PC-3 (cell line): ENCODE measurements at regions not wholly inside any gene's neighbourhood (a gene's known extent, or its start where the extent isn't known, plus 50 kb on each side); places are given as distances from the start of the nearest gene placed in this dataset.

Experiments
- ATAC-seq: fragments of 200-7000 bp; cut with Tn5 transposase; 2 replicates; pipeline ENCODE4 v1.9.1; 2020; ENCODE audit warnings: mild to moderate bottlenecking, moderate library complexity
- BruUV-seq: library from RNA; stranded (reverse); fragments of 400-500 nt; replicated peaks from 2 replicates; lab custom pipeline; 2021; lab: Mats Ljungman, UMichigan
- CTCF ChIA-PET: fragments of 300-600 bp; sonication (Branson Sonifier 250); formaldehyde crosslinking; loops from one replicate; lab custom pipeline; 2022; ENCODE audit warnings: antibody characterized with exemption; lab: Charles Lee
- POLR2A ChIA-PET: fragments of 300-600 bp; sonication (Branson Sonifier 250); formaldehyde crosslinking; loops from one replicate; lab custom pipeline; 2022; ENCODE audit warnings: antibody characterized with exemption; ENCODE audit not compliant: unreplicated experiment; lab: Charles Lee
- DNase-seq: peaks from one replicate; pipeline ENCODE4 v3.0.0-alpha.2; 2015
- H2AFZ ChIP-seq: fragments of 300-600 bp; sonication (generic); 2 replicates; pipeline ENCODE4 v1.6.0; 2016; ENCODE audit warnings: antibody characterized with exemption, low read length
- H3F3A ChIP-seq: fragments of 300-600 bp; sonication (generic); one replicate; pipeline ENCODE4 v1.6.0; 2017; ENCODE audit warnings: antibody characterized with exemption, low read length, control low read depth, mild to moderate bottlenecking; ENCODE audit not compliant: unreplicated experiment
- H3K27ac ChIP-seq: fragments of 300-600 bp; sonication (generic); 2 replicates; pipeline ENCODE4 v1.5.1; 2016; ENCODE audit warnings: mild to moderate bottlenecking, low read length
- H3K27me3 ChIP-seq: fragments of 300-600 bp; sonication (generic); 2 replicates; pipeline ENCODE4 v1.6.1; 2016; ENCODE audit warnings: low read length, mixed read lengths
- H3K36me3 ChIP-seq: fragments of 300-600 bp; sonication (generic); 2 replicates; pipeline ENCODE4 v1.6.1; 2016; ENCODE audit warnings: low read depth, mixed run types, low read length, mixed read lengths
- H3K4me1 ChIP-seq: fragments of 300-600 bp; sonication (generic); 2 replicates; pipeline ENCODE4 v1.5.1; 2016; ENCODE audit warnings: low read length; ENCODE audit not compliant: insufficient read depth
- H3K4me2 ChIP-seq: fragments of 300-600 bp; sonication (generic); 2 replicates; pipeline ENCODE4 v1.6.0; 2016; ENCODE audit warnings: low read length
- H3K4me3 ChIP-seq: fragments of 300-600 bp; sonication (generic); 2 replicates; pipeline ENCODE4 v1.5.1; 2016; ENCODE audit warnings: mild to moderate bottlenecking, low read length, mixed read lengths
- H3K79me2 ChIP-seq: fragments of 300-600 bp; sonication (generic); 2 replicates; pipeline ENCODE4 v1.6.1; 2017; ENCODE audit warnings: low read length, mixed read lengths
- H3K9ac ChIP-seq: fragments of 300-600 bp; sonication (generic); 2 replicates; pipeline ENCODE4 v1.6.0; 2016; ENCODE audit warnings: mild to moderate bottlenecking, low read length
- H3K9me2 ChIP-seq: fragments of 300-600 bp; sonication (generic); replicated peaks from 2 replicates; pipeline ENCODE4 v1.6.1; 2016; ENCODE audit warnings: mixed run types, low read length, mixed read lengths
- H3K9me3 ChIP-seq: fragments of 300-600 bp; sonication (generic); 2 replicates; pipeline ENCODE4 v1.6.1; 2016; ENCODE audit warnings: low read length, mixed read lengths
- H4K20me1 ChIP-seq: fragments of 300-600 bp; sonication (generic); 2 replicates; pipeline ENCODE4 v1.6.1; 2016; ENCODE audit warnings: low read length, mixed read lengths
- EZH2 ChIP-seq: fragments of 300-600 bp; sonication (generic); IDR thresholded peaks from one replicate; pipeline ENCODE4 v1.6.1; 2017; ENCODE audit warnings: antibody characterized with exemption, mild to moderate bottlenecking, low read length; ENCODE audit not compliant: unreplicated experiment
- EZH2phosphoT487 ChIP-seq: fragments of 300-600 bp; sonication (generic); IDR thresholded peaks from 2 replicates; pipeline ENCODE4 v1.6.1; 2018; ENCODE audit warnings: mild to moderate bottlenecking, antibody characterized with exemption, low read length, borderline replicate concordance
- intact Hi-C: fragments of 100-400 bp; cut with micrococcal nuclease; formaldehyde crosslinking; loops from 2 replicates; pipeline ENCODE4 v1.9.0; 2023
- TF ChIP-seq, protein P1 (sequence below): fragments of 300-600 bp; sonication (generic); conservative IDR thresholded peaks from 2 replicates; pipeline ENCODE4 v1.5.1; 2017; ENCODE audit warnings: antibody characterized with exemption, low read depth, mild to moderate bottlenecking, low read length

DNA sequence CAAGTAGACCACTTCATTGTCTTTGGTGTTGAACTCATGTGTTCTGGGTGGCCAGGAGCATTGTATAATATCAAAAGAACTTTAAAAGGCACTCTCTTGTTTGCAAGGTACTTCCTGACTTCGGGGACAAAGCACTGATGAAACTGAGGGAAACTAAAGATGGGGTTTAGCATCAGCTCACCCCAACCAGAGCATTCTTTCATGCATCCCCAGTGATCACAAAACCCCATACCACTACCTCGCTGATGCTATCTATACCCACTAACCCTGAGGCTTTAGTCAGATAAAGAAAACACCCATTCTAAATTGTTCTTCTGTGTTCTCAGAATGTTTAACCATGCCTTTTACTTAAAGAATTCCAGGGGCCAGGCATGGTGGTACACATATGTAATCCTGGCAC lies 94.5 kb upstream of the DOCK9 start:
- ATAC-seq (no peak), DNase-seq (no peak)
- Histone ChIP-seq H3K79me2 (peaks cover 13% of the 10 kb centered on the region; the same call in 1 of the 2 replicates), H3K9me3 (no peaks in the 10 kb centered on the region), H3K4me2 (no peak overlapping the region), H3K9ac (no peak overlapping the region), H3K27ac (no peak overlapping the region), H3K4me3 (no peak overlapping the region), H3F3A (no peaks in the 10 kb centered on the region), H3K4me1 (peaks cover 14% of the 10 kb centered on the region), H4K20me1 (no peaks in the 10 kb centered on the region), H3K27me3 (no peaks in the 10 kb centered on the region), H3K36me3 (peaks cover 5% of the 10 kb centered on the region; the same call in 1 of the 2 replicates), H3K9me2 (no peaks in the 10 kb centered on the region), H2AFZ (no peak overlapping the region)
- intact Hi-C loops, result no loop called here
- no peak for TF ChIP-seq EZH2phosphoT487
- TF ChIP-seq EZH2, result no peak
- BruUV-seq, result no TSS peak
- CTCF ChIA-PET, result no interaction called here
- POLR2A ChIA-PET, result no interaction called here

DNA sequence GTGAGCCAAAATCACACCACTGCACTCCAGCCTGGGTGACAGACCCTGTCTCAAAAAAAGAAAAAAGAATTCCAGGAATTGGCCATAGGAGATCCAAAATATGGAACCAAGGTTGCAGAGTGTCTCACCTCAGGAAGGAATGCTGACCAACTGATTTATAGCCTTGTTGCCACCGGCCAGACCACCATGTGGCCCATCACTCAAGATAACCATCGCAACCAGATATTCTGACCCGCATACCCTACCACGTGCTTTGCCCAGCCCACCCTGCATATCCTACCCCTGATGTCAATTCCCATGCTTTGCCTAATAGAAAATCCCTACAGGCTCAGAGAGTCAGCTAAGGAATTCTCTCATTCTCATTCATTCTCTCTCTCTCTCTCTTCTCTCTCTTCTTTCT lies 95.1 kb upstream of the DOCK9 start:
- H3K9ac ChIP-seq, result no peak overlapping the region
- ATAC-seq, result no peak
- H3F3A ChIP-seq, result no peaks in the 10 kb centered on the region
- DNase-seq, result no peak
- intact Hi-C loops, result no loop called here
- H3K27ac ChIP-seq, result no peak overlapping the region
- H2AFZ ChIP-seq, result no peak overlapping the region
- peaks cover 8% of the 10 kb centered on the region for H3K4me1 ChIP-seq
- H3K27me3 ChIP-seq, result no peaks in the 10 kb centered on the region
- ChIA-PET POLR2A (no interaction called here), CTCF (no interaction called here)
- H3K9me3 ChIP-seq, result no peaks in the 10 kb centered on the region
- H3K4me2 ChIP-seq, result no peak overlapping the region
- no peak overlapping the region for H3K4me3 ChIP-seq
- H4K20me1 ChIP-seq, result no peaks in the 10 kb centered on the region
- BruUV-seq, result no TSS peak
- H3K36me3 ChIP-seq, result peaks cover 5% of the 10 kb centered on the region; the same call in 1 of the 2 replicates
- TF ChIP-seq EZH2 (no peak), EZH2phosphoT487 (no peak)
- TF ChIP-seq, protein P1, sequence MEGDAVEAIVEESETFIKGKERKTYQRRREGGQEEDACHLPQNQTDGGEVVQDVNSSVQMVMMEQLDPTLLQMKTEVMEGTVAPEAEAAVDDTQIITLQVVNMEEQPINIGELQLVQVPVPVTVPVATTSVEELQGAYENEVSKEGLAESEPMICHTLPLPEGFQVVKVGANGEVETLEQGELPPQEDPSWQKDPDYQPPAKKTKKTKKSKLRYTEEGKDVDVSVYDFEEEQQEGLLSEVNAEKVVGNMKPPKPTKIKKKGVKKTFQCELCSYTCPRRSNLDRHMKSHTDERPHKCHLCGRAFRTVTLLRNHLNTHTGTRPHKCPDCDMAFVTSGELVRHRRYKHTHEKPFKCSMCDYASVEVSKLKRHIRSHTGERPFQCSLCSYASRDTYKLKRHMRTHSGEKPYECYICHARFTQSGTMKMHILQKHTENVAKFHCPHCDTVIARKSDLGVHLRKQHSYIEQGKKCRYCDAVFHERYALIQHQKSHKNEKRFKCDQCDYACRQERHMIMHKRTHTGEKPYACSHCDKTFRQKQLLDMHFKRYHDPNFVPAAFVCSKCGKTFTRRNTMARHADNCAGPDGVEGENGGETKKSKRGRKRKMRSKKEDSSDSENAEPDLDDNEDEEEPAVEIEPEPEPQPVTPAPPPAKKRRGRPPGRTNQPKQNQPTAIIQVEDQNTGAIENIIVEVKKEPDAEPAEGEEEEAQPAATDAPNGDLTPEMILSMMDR, result no peak
- H3K79me2 ChIP-seq, result peaks cover 18% of the 10 kb centered on the region; the same call in 1 of the 2 replicates
- no peaks in the 10 kb centered on the region for H3K9me2 ChIP-seq

DNA sequence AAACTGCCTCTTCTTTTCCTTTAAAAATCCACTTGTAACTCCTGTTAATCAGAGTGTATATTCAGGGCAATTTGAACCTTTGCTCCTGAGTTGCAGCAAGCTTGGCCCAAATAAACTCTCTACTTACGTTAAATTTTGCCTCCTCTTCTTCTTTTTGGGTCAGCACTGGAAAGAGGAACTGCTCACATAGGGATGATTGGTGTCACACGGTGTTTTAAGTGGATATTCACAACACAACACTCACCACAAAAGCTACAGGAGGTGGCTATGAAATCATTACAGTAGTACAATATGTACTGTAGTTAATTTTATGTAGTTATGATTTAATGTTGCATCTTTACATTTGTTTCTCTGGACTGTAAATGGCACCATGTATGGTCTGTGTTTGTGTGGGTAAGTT lies 96.8 kb upstream of the DOCK9 start:
- TF ChIP-seq EZH2phosphoT487 (no peak), EZH2 (no peak)
- TF ChIP-seq, protein P1, result no peak
- intact Hi-C loops, result no loop called here
- no peaks in the 10 kb centered on the region for H3K4me1 ChIP-seq

More for the DNA sequence above, 96.8 kb upstream of the DOCK9 start:
- Histone ChIP-seq H2AFZ (no peak overlapping the region), H3K36me3 (peaks cover 5% of the 10 kb centered on the region; the same call in 1 of the 2 replicates), H3K79me2 (peaks cover 22% of the 10 kb centered on the region), H3F3A (no peaks in the 10 kb centered on the region), H3K9ac (no peak overlapping the region), H3K27me3 (no peaks in the 10 kb centered on the region), H3K9me3 (no peaks in the 10 kb centered on the region), H3K4me3 (no peak overlapping the region), H3K4me2 (no peak overlapping the region), H3K27ac (no peak overlapping the region), H3K9me2 (no peaks in the 10 kb centered on the region), H4K20me1 (no peaks in the 10 kb centered on the region)
- no peak for DNase-seq
- no peak for ATAC-seq
- ChIA-PET POLR2A (no interaction called here), CTCF (no interaction called here)
- BruUV-seq, result no TSS peak
